Sciatic nerve (tissue), 2 donors: ENCODE measurements at regions not wholly inside any gene's neighbourhood (a gene's known extent, or its start where the extent isn't known, plus 50 kb on each side); places are given as distances from the start of the nearest gene placed in this dataset.

Experiments used
- ATAC-seq: fragments of 200-7000 bp; cut with Tn5 transposase; one replicate; pipeline ENCODE4 v1.9.1; 2020; ENCODE audit warnings: mild to moderate bottlenecking, moderate library complexity
- DNase-seq: peaks from one replicate; pipeline ENCODE4 v3.0.0-alpha.2; 2020; ENCODE audit warnings: low spot score
- intact Hi-C: fragments of 100-400 bp; cut with DNase I; formaldehyde crosslinking; loops from one replicate; pipeline ENCODE4 v1.14.2; 2022
- donor health status: DM: no; HTN: no; CAD: no.
- donor health status: DM: no; HTN: no; CAD: no.

GRCh38 chr21:28762357-28762735 lies 230.3 kb downstream of the LTN1 start:
- DNase-seq (no peak), ATAC-seq (no peak)
- intact Hi-C loops: no loop called here

GRCh38 chr21:28761674-28762356 lies 230.9 kb downstream of the LTN1 start:
- ATAC-seq (no peak), DNase-seq (no peak)
- intact Hi-C loops: no loop called here

GRCh38 chr21:28758883-28759242 lies 233.8 kb downstream of the LTN1 start:
- intact Hi-C loops: no loop called here
- ATAC-seq: no peak

GRCh38 chr21:28758042-28758882 lies 234.4 kb downstream of the LTN1 start:
- no peak for ATAC-seq
- no peak for DNase-seq
- intact Hi-C loops: no loop called here

More at GRCh38 chr21:28758883-28759242, 233.8 kb downstream of the LTN1 start:
- DNase-seq: no peak

- ATAC-seq (peak; percentile 58), DNase-seq (no peak)
- intact Hi-C loops: no loop called here
Observed at GRCh38 chr21:28754862-28755261, 237.8 kb downstream of the LTN1 start.

GRCh38 chr21:28754127-28754611 lies 238.5 kb downstream of the LTN1 start:
- intact Hi-C loops: no loop called here
- ATAC-seq (peak; percentile 67), DNase-seq (no peak)

- intact Hi-C loops: no loop called here
Observed at GRCh38 chr21:28752131-28752530, 240.5 kb downstream of the LTN1 start.

GRCh38 chr21:28751176-28751575 lies 241.5 kb downstream of the LTN1 start:
- intact Hi-C loops: no loop called here
- DNase-seq (no peak), ATAC-seq (no peak)

More at GRCh38 chr21:28752131-28752530, 240.5 kb downstream of the LTN1 start:
- no peak for ATAC-seq
- no peak for DNase-seq

- intact Hi-C loops: no loop called here
- ATAC-seq: no peak
- no peak for DNase-seq
Observed at GRCh38 chr21:28750565-28750964, 242.1 kb downstream of the LTN1 start.

GRCh38 chr21:28749536-28749935 lies 243.1 kb downstream of the LTN1 start:
- intact Hi-C loops: no loop called here
- no peak for ATAC-seq
- DNase-seq: no peak

GRCh38 chr21:28747464-28747863 lies 245.2 kb downstream of the LTN1 start:
- ATAC-seq: no peak
- intact Hi-C loops: no loop called here
- DNase-seq: no peak

- ATAC-seq: no peak
- intact Hi-C loops: no loop called here
- DNase-seq: no peak
Observed at GRCh38 chr21:28746166-28746565, 246.5 kb downstream of the LTN1 start.

- peak; percentile 93 for ATAC-seq
- intact Hi-C loops: no loop called here
- peak; percentile 84 for DNase-seq
Observed at GRCh38 chr21:28745131-28746016, 247.3 kb downstream of the LTN1 start.

- DNase-seq (no peak), ATAC-seq (no peak)
- intact Hi-C loops: no loop called here
Observed at GRCh38 chr21:28743723-28744122, 249.0 kb downstream of the LTN1 start.

GRCh38 chr21:28742527-28742926 lies 250.2 kb downstream of the LTN1 start:
- intact Hi-C loops: no loop called here
- ATAC-seq (no peak), DNase-seq (no peak)

GRCh38 chr21:28740125-28740524 lies 252.6 kb downstream of the LTN1 start:
- intact Hi-C loops: no loop called here
- ATAC-seq: no peak

GRCh38 chr21:28738882-28739281 lies 253.8 kb downstream of the LTN1 start:
- DNase-seq (no peak), ATAC-seq (no peak)
- intact Hi-C loops: no loop called here

More at GRCh38 chr21:28740125-28740524, 252.6 kb downstream of the LTN1 start:
- DNase-seq: no peak

GRCh38 chr21:28738420-28738704 lies 254.3 kb downstream of the LTN1 start:
- ATAC-seq (peak; percentile 30), DNase-seq (no peak)
- intact Hi-C loops: no loop called here

- DNase-seq (no peak), ATAC-seq (peak; percentile 31)
- intact Hi-C loops: no loop called here
Observed at GRCh38 chr21:28737674-28738419, 254.8 kb downstream of the LTN1 start.
